Thoracic aorta (tissue), 2 donors: ENCODE measurements at regions not wholly inside any gene's neighbourhood (a gene's known extent, or its start where the extent isn't known, plus 50 kb on each side); places are given as distances from the start of the nearest gene placed in this dataset.

Experiments used
- ATAC-seq: fragments of 150-250 bp; one replicate; pipeline ENCODE4 v1.8.0; 2017; ENCODE audit warnings: low read depth; ENCODE audit not compliant: insufficient number of reproducible peaks, low FRiP score
- DNase-seq: peaks from one replicate; pipeline ENCODE4 v3.0.0-alpha.2; 2020; ENCODE audit warnings: low spot score
- H3K27ac ChIP-seq, 2 donors: fragments of 200-600 bp; sonication (generic); 1 replicate in 1 of 2; 2 replicates in 1 of 2; pipeline ENCODE4 v1.5.1; 2016; ENCODE audit warnings: mild to moderate bottlenecking in 2 of 2, moderate library complexity in 2 of 2
- H3K27me3 ChIP-seq: fragments of 200-600 bp; sonication (generic); replicated peaks from 2 replicates; pipeline ENCODE4 v1.6.0; 2016; ENCODE audit warnings: mild to moderate bottlenecking; ENCODE audit not compliant: insufficient read depth
- H3K36me3 ChIP-seq: fragments of 200-600 bp; sonication (generic); one replicate; pipeline ENCODE4 v1.5.1; 2016
- H3K4me1 ChIP-seq, 2 donors: fragments of 200-600 bp; sonication (generic); 1 replicate in 1 of 2; 2 replicates in 1 of 2; pipeline versions ENCODE4 v1.5.1 to v1.6.0; 2016; ENCODE audit warnings: low read depth in 2 of 2, mild to moderate bottlenecking in 1 of 2; ENCODE audit not compliant: control insufficient read depth in 1 of 2
- H3K4me3 ChIP-seq: fragments of 200-600 bp; sonication (generic); 2 replicates; pipeline ENCODE4 v1.5.1; 2016; ENCODE audit warnings: mild to moderate bottlenecking
- H3K9me3 ChIP-seq: fragments of 200-600 bp; sonication (generic); 2 replicates; pipeline ENCODE4 v1.5.1; 2016
- CTCF ChIP-seq: fragments of 200-600 bp; sonication (generic); IDR thresholded peaks from one replicate; pipeline ENCODE4 v1.5.1; 2019; ENCODE audit warnings: antibody characterized with exemption

GRCh38 chr9:91082731-91083130, 279.0 kb downstream of the AUH start:
- ATAC-seq (no peak), DNase-seq (no peak)
- no peak for TF ChIP-seq CTCF
- no peak overlapping the region for H3K27ac ChIP-seq
- H3K27me3 ChIP-seq: no peaks in the 10 kb centered on the region
- H3K4me3 ChIP-seq: no peak overlapping the region
- no peaks in the 10 kb centered on the region for H3K9me3 ChIP-seq
- H3K4me1 ChIP-seq: no peaks in the 10 kb centered on the region
- H3K36me3 ChIP-seq: no peaks in the 10 kb centered on the region

GRCh38 chr9:91084896-91085516, 276.7 kb downstream of the AUH start:
- no peak for TF ChIP-seq CTCF
- Histone ChIP-seq H3K27ac (no peak overlapping the region), H3K4me1 (no peaks in the 10 kb centered on the region), H3K9me3 (no peaks in the 10 kb centered on the region), H3K27me3 (no peaks in the 10 kb centered on the region), H3K4me3 (no peak overlapping the region), H3K36me3 (no peaks in the 10 kb centered on the region)
- DNase-seq (no peak), ATAC-seq (no peak)

GRCh38 chr9:91085517-91086291, 276.0 kb downstream of the AUH start:
- no peak for ATAC-seq
- H3K9me3 ChIP-seq: no peaks in the 10 kb centered on the region
- no peak for DNase-seq
- no peaks in the 10 kb centered on the region for H3K27me3 ChIP-seq
- no peak for TF ChIP-seq CTCF
- H3K4me1 ChIP-seq: no peaks in the 10 kb centered on the region
- H3K36me3 ChIP-seq: no peaks in the 10 kb centered on the region
- H3K4me3 ChIP-seq: no peak overlapping the region
- H3K27ac ChIP-seq: no peak overlapping the region

- ATAC-seq: no peak
- no peaks in the 10 kb centered on the region for H3K27me3 ChIP-seq
- TF ChIP-seq CTCF: no peak
- no peak for DNase-seq
- no peaks in the 10 kb centered on the region for H3K4me1 ChIP-seq
- no peaks in the 10 kb centered on the region for H3K36me3 ChIP-seq
- H3K9me3 ChIP-seq: no peaks in the 10 kb centered on the region
- no peak overlapping the region for H3K27ac ChIP-seq
- no peak overlapping the region for H3K4me3 ChIP-seq
Observed at GRCh38 chr9:91086657-91087461, 274.9 kb downstream of the AUH start.

GRCh38 chr9:91087462-91087759, 274.3 kb downstream of the AUH start:
- Histone ChIP-seq H3K27me3 (no peaks in the 10 kb centered on the region), H3K4me1 (no peaks in the 10 kb centered on the region), H3K27ac (no peak overlapping the region), H3K36me3 (no peaks in the 10 kb centered on the region), H3K4me3 (no peak overlapping the region), H3K9me3 (no peaks in the 10 kb centered on the region)
- no peak for DNase-seq
- no peak for TF ChIP-seq CTCF
- ATAC-seq: no peak
